DOHH2 (cell line): ENCODE measurements at regions not wholly inside any gene's neighbourhood (a gene's known extent, or its start where the extent isn't known, plus 50 kb on each side); places are given as distances from the start of the nearest gene placed in this dataset.

Experiments
- EZH2phosphoT487 ChIP-seq: fragments of 200-600 bp; sonication (generic); IDR thresholded peaks from 2 replicates; pipeline ENCODE4 v1.6.1; 2017; ENCODE audit warnings: borderline replicate concordance, mild to moderate bottlenecking, antibody characterized with exemption, low read length, moderate library complexity, mixed read lengths
- TF ChIP-seq, protein P1 (sequence below): fragments of 200-600 bp; sonication (generic); IDR thresholded peaks from one replicate; pipeline ENCODE4 v1.5.1; 2014; ENCODE audit warnings: antibody characterized with exemption, mild to moderate bottlenecking, low read depth, low read length; ENCODE audit not compliant: poor library complexity, severe bottlenecking

- TF ChIP-seq, protein P1, sequence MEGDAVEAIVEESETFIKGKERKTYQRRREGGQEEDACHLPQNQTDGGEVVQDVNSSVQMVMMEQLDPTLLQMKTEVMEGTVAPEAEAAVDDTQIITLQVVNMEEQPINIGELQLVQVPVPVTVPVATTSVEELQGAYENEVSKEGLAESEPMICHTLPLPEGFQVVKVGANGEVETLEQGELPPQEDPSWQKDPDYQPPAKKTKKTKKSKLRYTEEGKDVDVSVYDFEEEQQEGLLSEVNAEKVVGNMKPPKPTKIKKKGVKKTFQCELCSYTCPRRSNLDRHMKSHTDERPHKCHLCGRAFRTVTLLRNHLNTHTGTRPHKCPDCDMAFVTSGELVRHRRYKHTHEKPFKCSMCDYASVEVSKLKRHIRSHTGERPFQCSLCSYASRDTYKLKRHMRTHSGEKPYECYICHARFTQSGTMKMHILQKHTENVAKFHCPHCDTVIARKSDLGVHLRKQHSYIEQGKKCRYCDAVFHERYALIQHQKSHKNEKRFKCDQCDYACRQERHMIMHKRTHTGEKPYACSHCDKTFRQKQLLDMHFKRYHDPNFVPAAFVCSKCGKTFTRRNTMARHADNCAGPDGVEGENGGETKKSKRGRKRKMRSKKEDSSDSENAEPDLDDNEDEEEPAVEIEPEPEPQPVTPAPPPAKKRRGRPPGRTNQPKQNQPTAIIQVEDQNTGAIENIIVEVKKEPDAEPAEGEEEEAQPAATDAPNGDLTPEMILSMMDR: no peak
- TF ChIP-seq EZH2phosphoT487: no peak
Observed at GRCh38 chr4:100895556-100896197, 377.9 kb upstream of the EMCN start.
